RPMI8226 (cell line): ENCODE measurements at regions not wholly inside any gene's neighbourhood (a gene's known extent, or its start where the extent isn't known, plus 50 kb on each side); places are given as distances from the start of the nearest gene placed in this dataset.
A peak's percentile ranks its signal among the peaks of the same experiment; 100 is the strongest.

Experiments
- DNase-seq: peaks from one replicate; pipeline ENCODE4 v3.0.0-alpha.2; 2015

DNA sequence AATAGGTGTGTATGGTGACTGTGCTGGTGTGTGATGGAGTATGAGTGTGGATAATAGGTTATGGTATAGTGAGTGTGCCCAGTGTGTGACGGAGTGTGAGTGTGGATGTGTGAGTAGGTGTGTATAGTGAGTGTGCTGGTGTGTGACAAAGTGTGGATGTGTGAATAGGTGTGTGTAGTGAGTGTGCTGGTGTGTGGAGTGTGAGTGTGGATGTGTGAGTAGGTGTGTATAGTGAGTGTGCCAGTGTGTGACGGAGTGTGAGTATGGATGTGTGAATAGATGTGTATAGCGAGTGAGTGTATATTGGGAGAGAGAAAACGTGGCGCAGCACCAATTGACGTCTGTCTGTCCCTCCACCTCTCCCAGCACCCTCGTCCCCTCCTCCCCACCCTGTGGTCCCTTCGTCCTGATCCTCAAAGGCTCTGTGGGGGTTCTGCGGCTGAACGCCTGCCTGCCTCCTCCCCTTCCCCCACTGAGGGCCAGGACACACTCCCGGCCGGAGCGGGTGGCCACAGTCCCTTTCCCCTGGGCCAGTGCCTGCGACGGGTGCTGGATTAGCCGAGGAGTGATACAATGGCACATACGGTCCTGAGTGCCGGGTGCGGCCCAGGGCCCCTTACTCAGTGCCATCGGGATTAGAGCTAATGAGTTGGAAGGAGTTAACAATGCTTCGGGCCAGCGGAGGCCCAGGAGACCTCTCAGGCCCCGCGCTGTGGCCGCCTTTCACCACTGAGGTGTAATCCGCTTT, 160.0 kb downstream of the MRM1 start:
- DNase-seq: no peak

GRCh38 chr17:36765436-36766043, 164.2 kb downstream of the MRM1 start:
- no peak for DNase-seq

GRCh38 chr17:36768394-36768793, 167.0 kb downstream of the MRM1 start:
- no peak for DNase-seq

DNA sequence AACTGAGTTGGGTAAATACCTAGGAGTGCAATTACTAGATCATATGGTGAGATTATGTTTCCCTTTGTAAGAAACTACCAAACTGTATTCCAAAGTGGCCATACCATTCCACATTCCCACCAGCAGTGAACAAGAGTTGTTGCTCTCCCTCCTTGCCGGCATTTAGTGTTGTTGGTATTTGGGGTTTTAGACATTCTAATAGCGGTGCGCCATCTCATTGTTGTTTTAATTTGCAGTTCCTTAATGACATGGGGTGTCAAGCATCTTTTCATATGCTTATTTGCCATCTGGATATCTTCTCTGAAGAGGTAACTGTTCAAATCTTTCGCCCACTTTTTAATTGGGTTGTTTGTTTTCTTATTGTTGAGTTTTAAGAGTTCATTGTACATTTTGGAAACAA, 164.2 kb upstream of the LHX1 start:
- DNase-seq: no peak

- DNase-seq: peak; percentile 25
These were observed 160.2 kb upstream of the LHX1 start for GRCh38 chr17:36777118-36777517.

GRCh38 chr17:36778448-36778847, 158.8 kb upstream of the LHX1 start:
- no peak for DNase-seq

- no peak for DNase-seq
These were observed 157.7 kb upstream of the LHX1 start for GRCh38 chr17:36779550-36779949.

DNA sequence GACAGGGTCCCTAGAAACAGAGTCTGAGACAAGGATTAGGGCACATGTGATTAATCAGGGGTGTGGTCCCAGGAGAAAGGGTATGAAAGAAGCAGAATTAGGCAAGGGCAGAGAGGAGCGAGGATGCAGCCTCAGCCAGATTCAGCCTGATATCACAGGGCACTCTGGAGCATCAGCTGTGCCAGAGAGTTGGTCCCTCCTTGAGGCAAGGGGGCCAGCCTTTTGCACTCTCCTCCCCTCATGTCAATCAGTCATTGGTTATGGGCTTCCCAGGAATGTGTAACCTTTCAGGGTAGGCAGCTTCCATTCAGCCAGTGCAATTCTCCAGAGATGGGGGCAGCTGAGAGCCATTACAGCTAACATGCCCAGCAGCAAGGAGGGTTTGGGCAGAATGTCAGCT, 152.6 kb upstream of the LHX1 start:
- no peak for DNase-seq

DNA sequence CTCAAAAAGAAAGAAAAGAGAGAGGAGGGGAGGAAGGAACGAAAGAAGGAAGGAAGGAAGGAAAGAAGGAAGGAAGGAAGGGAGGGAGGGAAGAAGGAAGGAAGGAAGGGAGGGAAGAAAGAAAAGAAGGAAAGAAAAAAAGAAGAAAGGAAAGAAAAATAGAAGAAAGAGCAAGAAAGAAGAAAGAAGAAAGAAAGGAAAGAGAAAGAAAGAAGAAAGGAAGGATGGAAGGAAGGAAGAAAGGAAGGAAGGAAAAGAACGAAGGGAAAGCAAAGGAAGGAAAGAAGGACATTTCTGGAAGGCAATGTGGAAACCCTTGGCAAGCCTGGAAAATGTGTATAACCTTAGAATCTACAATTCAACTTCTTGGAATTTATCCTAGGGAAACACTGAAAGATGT, 150.4 kb upstream of the LHX1 start:
- no peak for DNase-seq

DNA sequence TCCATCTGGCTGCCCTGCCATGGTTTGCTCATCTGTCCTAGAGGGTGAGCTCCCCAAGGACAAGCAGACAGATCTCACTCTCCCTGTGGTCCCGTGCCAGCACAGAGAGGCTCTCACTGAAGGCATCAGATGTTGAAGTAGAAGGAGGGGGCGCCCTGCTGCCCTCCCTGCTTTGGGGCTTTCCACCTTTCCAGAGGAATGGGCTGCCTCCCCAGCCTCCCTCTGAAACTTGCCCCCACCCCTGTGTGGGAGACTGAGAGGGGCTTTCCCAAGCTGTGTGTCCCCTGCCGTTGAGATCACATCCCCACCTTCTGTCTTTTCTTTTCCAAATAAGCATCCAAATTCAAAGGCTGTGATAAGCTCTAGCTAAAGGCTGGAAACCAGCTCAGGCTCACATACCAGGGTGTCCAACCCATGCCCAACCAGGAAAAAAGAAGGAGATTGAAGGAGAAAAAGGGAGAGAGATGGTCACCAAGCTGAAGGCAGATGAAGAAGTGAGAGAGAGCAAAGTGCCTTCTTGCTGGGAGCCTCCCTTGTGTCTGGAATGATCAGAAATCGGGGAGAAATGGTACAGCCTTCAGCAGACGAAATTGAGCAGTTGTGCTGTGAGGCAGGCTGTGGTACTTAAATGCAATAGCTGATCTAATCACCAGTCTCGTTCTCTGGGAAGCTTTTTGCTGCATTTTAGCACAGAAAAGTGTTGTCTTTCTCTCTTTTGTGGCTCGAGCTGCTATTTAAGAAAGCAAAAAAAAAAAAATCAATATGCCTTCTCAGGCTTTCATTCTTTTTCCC, 145.9 kb upstream of the LHX1 start:
- DNase-seq: no peak

DNA sequence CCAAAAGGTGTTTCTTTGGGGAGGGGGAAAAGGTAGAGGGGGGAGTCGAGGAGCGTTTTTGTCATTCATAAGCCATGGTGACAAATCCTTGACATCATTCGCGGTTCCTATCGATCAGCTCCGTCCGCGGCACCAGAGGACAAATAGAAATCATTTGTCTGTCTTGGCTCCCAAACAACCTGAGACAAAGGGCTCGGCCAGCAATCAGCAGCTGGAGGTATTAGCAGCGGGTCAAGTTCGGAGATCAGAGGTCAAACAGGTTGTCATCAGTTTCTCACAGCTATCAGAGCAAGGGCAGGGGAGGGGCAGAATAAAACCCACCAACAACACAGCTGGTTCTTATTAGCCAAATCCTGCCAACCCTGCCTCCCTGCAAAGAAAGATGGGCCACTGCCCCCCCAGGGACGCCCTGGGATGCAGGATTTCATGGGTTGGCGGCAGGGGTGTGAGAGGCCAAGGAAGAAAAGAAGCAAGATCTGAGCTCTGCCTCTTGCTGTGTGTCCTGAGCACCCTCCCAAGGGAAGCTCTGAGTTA, 145.3 kb upstream of the LHX1 start:
- DNase-seq: no peak

- DNase-seq: no peak
These were observed 144.4 kb upstream of the LHX1 start for GRCh38 chr17:36792849-36793248.

DNA sequence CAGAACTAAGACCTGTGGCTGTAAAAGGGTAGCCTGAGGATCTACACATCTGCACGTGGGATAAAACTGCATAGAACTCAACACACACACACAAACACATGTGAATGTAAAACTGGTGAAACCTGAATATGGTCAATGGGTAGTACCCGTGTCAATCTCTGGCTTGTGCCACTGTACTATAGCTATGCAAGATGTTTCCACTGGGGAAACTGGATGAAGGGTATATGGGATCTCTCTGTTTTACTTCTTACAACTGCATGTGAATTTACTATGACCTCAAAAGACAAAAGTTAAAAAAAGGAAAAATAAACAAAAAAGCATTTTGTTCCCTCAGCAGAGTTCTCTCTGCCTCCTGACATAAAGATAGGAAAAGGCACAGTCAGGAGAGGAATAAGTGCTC, 143.3 kb upstream of the LHX1 start:
- DNase-seq: no peak

- no peak for DNase-seq
These were observed 129.6 kb upstream of the LHX1 start for GRCh38 chr17:36807496-36808179.

DNA sequence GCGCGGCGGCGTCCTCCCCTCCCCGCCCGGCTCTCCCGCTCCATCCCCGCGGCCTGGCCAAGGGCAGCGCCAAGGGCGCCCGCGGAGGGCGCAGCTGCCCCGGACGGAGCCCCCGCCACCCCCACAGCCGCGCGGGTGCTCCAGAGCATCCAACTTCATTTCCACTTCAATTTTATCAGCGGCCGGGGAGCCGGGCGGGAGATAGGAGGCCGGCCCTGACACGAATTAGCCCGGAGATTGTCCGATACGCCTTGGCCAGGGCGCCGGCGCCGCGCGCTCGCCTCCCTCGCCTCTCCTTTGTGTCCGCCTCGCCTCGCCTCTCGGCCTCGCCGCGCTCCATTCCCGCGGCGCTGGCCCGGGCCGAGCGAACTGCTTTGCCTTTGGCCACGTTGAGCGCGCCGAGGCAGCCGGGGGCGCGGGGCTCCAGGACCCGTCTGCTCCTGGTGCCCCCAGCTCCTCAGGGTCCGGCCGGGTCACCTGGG, 129.1 kb upstream of the LHX1 start:
- no peak for DNase-seq

- no peak for DNase-seq
These were observed 124.5 kb upstream of the LHX1 start for GRCh38 chr17:36812762-36813161.

GRCh38 chr17:36813357-36813756, 123.9 kb upstream of the LHX1 start:
- no peak for DNase-seq

DNA sequence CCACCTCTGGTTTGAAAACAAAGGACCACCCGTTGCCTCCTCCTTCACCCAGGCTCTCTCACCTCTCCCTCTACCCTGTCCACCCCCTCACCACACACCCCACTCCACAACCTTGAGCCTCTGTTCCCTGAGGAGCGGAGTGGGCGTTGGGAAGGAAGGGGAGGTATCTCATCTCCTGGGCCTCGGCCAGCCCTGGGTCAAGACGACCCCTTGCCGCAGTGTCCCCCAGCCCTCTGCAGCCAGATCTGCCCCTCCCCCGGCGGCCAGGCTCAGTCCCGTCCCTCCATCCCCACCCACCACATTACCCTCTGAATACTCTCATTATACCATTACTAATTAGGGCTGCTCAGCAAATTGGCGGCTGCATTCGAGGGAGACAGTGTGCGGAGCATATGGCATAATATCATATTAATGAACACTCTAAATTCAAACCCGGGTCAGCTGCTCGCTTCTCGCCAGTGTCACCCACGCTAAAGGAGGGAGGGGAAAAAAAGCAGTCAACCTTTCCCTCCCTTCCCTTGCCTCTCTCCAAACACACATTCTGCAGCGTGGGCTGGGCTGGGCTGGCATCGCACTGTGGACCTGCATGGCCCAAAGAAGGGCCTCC, 123.2 kb upstream of the LHX1 start:
- no peak for DNase-seq

GRCh38 chr17:36814958-36815357, 122.3 kb upstream of the LHX1 start:
- no peak for DNase-seq

DNA sequence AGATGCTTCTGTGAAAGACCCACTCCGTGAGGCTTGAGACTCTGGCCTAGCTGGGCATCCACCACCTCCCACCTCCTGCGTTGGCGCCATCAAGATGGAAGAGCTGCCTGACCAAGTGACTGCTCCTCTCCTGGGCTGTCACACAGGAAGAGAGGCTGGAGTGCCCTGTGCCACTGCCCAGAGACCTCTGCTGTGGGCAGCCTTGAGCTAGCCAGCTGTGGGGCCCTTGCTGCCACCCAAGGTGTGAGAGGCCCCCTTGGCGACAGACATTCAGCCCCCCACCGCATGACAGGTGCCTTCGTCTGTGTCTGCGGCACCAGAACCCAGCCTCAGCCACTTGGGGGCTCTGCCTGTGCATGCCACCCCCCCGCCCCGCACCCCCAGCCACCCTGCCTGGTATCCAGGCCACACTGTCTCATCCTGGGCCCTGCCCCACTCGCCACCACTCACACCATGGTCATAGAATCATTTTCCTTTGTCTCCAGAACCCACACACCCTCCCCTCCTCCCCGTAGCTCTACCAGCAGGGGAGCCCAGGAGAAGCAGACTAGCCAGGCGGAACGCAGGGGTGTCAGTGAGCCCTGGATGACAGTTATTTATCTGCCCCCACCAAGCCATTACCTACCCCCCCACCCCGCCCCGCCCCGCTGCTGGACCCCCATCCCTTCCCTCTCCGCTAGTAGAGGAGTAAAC, 120.9 kb upstream of the LHX1 start:
- DNase-seq: no peak

DNA sequence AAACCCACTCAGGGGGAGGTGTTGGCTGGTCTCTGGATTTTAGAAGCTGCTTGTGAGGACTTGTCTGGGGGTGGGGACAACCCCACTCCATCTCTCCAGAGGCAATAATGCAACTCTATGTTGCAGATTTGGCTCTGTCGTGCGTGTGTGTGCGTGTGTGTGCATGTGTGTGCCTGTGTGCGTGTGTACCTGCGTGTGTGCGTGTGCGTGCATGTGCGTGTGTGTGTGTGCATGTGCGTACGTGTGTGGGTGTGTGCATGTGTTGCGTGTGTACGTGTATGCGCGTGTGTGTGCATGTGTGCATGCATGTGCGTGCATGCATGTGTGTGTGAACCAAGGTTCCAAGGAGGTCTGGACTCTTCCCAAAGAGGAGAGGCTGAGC, 120.4 kb upstream of the LHX1 start:
- no peak for DNase-seq

DNA sequence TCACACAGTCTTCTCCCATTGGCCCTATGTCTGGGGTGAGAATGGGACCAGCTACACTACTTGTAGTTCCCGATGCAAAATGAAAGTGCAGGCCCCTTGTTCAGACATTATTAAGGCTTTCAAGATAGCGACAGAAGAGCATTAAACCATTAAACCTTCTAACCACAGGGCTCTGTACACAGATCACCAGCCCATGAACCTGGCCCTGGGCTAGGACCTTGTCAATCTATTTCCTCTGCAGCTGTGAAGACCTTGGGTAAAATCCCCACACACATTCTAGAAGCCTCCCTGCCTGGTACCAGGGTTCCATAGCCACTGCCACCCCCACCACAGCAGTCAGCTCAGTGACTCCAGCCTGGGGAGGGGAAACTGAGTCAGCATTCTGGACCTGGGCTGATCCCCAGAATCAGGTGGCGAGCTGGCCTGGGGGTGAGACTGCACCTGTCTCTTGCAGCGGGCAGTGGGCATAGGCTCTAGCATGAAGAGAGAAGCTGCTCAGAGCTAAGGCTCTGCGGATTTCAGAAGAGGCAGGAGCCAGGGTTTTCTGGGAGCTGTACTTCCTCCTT, 119.7 kb upstream of the LHX1 start:
- DNase-seq: peak; percentile 33
